Stomach (tissue), 4 donors: ENCODE measurements at regions not wholly inside any gene's neighbourhood (a gene's known extent, or its start where the extent isn't known, plus 50 kb on each side); places are given as distances from the start of the nearest gene placed in this dataset.

ENCODE experiments used
- CTCF ChIP-seq, 7 experiments: fragments of 450-650 bp in 4 of 7; fragments of 200-600 bp in 3 of 7; sonication (generic) in 3 of 7; IDR thresholded peaks; one replicate each; pipeline ENCODE4 v1.5.1; 2016 to 2019; ENCODE audit warnings: antibody characterized with exemption in 7 of 7, control low read depth in 2 of 7, mild to moderate bottlenecking in 1 of 7
- EP300 ChIP-seq: sonication (generic); formaldehyde crosslinking; IDR thresholded peaks from one replicate; pipeline ENCODE4 v1.6.1; 2017; ENCODE audit warnings: antibody characterized with exemption
- POLR2A ChIP-seq, 4 donors: fragments of 450-650 bp; IDR thresholded peaks; one replicate each; pipeline ENCODE4 v1.6.1; 2016; ENCODE audit warnings: antibody characterized with exemption in 4 of 4, control low read depth in 2 of 4, mild to moderate bottlenecking in 1 of 4, moderate library complexity in 1 of 4
- POLR2AphosphoS5 ChIP-seq, 3 donors: sonication (generic); formaldehyde crosslinking; IDR thresholded peaks; one replicate each; pipeline ENCODE4 v1.6.1; 2016; ENCODE audit warnings: antibody characterized with exemption in 3 of 3

- TF ChIP-seq CTCF (IDR thresholded peaks at IDR 0.05) (no peak), POLR2A (IDR thresholded peaks at IDR 0.05) (no peak), POLR2AphosphoS5 (IDR thresholded peaks at IDR 0.05) (no peak), EP300 (no peak)
These were observed 126.0 kb upstream of the IL12B start for GRCh38 chr5:159456261-159456660.
